Endodermal cell (in vitro differentiated cells): ENCODE measurements at regions not wholly inside any gene's neighbourhood (a gene's known extent, or its start where the extent isn't known, plus 50 kb on each side); places are given as distances from the start of the nearest gene placed in this dataset.

Experiments
- DNase-seq: peaks from one replicate; pipeline ENCODE4 v3.0.0-alpha.2; 2017
- H3K27ac ChIP-seq: 2 replicates; pipeline ENCODE4 v1.5.1; 2013; ENCODE audit warnings: mild to moderate bottlenecking, low read depth, low read length, moderate library complexity
- H3K27me3 ChIP-seq: 2 replicates; pipeline ENCODE4 v1.6.1; 2013; ENCODE audit warnings: mild to moderate bottlenecking, low read length, moderate library complexity; ENCODE audit not compliant: insufficient read depth, control insufficient read depth, poor library complexity, severe bottlenecking
- H3K36me3 ChIP-seq: 2 replicates; pipeline ENCODE4 v1.7.0; 2013; ENCODE audit warnings: mild to moderate bottlenecking, low read length, moderate library complexity; ENCODE audit not compliant: control insufficient read depth, insufficient read depth
- H3K4me1 ChIP-seq: one replicate; pipeline ENCODE4 v1.7.0; 2013; ENCODE audit warnings: low read length; ENCODE audit not compliant: control insufficient read depth, insufficient read depth
- H3K4me3 ChIP-seq: 2 replicates; pipeline ENCODE4 v1.5.1; 2013; ENCODE audit warnings: mild to moderate bottlenecking, low read length, moderate library complexity
- H3K9ac ChIP-seq: 2 replicates; pipeline ENCODE4 v1.6.1; 2013; ENCODE audit warnings: mild to moderate bottlenecking, low read length, moderate library complexity; ENCODE audit not compliant: poor library complexity, severe bottlenecking; ENCODE audit errors: extremely low read depth
- H3K9me3 ChIP-seq: 2 replicates; pipeline ENCODE4 v1.6.1; 2013; ENCODE audit warnings: mild to moderate bottlenecking, low read length, moderate library complexity; ENCODE audit not compliant: control insufficient read depth
- H3K27ac Mint-ChIP-seq: 2 replicates; pipeline ENCODE4 v1.8.0; 2020; ENCODE audit warnings: mixed read lengths
- H3K27me3 Mint-ChIP-seq: 2 replicates; pipeline ENCODE4 v1.8.0; 2021; ENCODE audit warnings: mild to moderate bottlenecking, mixed read lengths; ENCODE audit not compliant: insufficient read depth
- H3K36me3 Mint-ChIP-seq: 2 replicates; pipeline ENCODE4 v1.8.0; 2020; ENCODE audit warnings: low read depth, mixed read lengths
- H3K4me1 Mint-ChIP-seq: 2 replicates; pipeline ENCODE4 v1.8.0; 2020; ENCODE audit warnings: mixed read lengths
- H3K4me3 Mint-ChIP-seq: 2 replicates; pipeline ENCODE4 v1.8.0; 2020; ENCODE audit warnings: mild to moderate bottlenecking, moderate library complexity, mixed read lengths
- H3K9me3 Mint-ChIP-seq: 2 replicates; pipeline ENCODE4 v1.8.0; 2020; ENCODE audit warnings: mild to moderate bottlenecking, mixed read lengths
- WGBS, 2 experiments: methylation state at CpG; one replicate each; pipeline versions ENCODE4 v1.1.5 to v1.1.7; 2013; ENCODE audit warnings: missing lambda C conversion rate in 2 of 2, mixed read lengths in 1 of 2; ENCODE audit not compliant: insufficient coverage in 1 of 2, insufficient read length in 1 of 2; 5-methylcytosine and 5-hydroxymethylcytosine counted together
- TF ChIP-seq, protein P1 (sequence below): fragments of 200-600 bp; sonication (generic); conservative IDR thresholded peaks from 2 replicates; pipeline ENCODE4 v1.5.0; 2021; ENCODE audit warnings: antibody characterized with exemption, mild to moderate bottlenecking

DNA sequence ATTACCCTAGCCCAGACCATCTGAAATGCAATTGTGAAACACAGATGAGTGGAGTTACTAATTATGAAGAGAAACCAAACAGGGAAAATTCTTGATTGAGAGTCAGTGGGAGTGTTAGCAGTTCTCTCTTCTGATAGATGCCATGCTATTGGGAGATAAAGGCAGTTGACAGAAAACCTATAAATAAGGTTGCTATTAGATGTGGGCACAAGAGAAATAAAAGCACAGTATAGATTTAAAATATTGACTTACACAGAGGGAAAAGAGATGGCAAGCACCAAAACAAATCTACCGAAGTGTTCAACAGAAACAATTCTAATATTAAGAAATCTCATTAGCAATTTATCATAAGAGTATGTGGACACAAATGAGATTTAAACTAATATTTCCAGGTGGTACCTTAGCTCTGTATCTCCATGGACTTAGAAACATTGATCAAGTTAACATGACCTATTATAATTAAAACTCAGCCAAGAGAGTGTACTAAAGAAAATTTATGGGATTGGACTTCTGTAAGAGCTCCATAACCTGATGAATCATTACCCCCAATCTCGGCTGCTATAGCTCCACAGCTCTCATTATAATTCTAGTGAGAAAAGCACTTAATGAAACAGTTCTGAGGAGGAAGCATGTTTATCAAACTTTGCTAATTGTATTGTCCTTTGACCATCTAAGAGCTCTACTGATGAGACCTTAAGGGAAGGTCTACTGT lies 665.0 kb upstream of the RIOK2 start:
- no peaks in the 10 kb centered on the region for H3K36me3 ChIP-seq
- H3K27ac Mint-ChIP-seq = no peak overlapping the region
- H3K4me3 ChIP-seq = no peak overlapping the region
- no peaks in the 10 kb centered on the region for H3K4me1 ChIP-seq
- H3K36me3 Mint-ChIP-seq = no peaks in the 10 kb centered on the region
- H3K4me1 Mint-ChIP-seq = no peaks in the 10 kb centered on the region
- no peak overlapping the region for H3K27ac ChIP-seq
- H3K27me3 Mint-ChIP-seq = no peaks in the 10 kb centered on the region
- no peaks in the 10 kb centered on the region for H3K27me3 ChIP-seq
- no peaks in the 10 kb centered on the region for H3K9me3 Mint-ChIP-seq
- H3K4me3 Mint-ChIP-seq = no peak overlapping the region
- 81% methylated on average over 1 of the region's 2 CpGs; no CpG with 5 or more reads in 1 of the 2 experiments for WGBS, 2 experiments
- no peak for DNase-seq
- no peaks in the 10 kb centered on the region for H3K9me3 ChIP-seq
- TF ChIP-seq, protein P1, sequence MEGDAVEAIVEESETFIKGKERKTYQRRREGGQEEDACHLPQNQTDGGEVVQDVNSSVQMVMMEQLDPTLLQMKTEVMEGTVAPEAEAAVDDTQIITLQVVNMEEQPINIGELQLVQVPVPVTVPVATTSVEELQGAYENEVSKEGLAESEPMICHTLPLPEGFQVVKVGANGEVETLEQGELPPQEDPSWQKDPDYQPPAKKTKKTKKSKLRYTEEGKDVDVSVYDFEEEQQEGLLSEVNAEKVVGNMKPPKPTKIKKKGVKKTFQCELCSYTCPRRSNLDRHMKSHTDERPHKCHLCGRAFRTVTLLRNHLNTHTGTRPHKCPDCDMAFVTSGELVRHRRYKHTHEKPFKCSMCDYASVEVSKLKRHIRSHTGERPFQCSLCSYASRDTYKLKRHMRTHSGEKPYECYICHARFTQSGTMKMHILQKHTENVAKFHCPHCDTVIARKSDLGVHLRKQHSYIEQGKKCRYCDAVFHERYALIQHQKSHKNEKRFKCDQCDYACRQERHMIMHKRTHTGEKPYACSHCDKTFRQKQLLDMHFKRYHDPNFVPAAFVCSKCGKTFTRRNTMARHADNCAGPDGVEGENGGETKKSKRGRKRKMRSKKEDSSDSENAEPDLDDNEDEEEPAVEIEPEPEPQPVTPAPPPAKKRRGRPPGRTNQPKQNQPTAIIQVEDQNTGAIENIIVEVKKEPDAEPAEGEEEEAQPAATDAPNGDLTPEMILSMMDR = no peak
- H3K9ac ChIP-seq = no peak overlapping the region

DNA sequence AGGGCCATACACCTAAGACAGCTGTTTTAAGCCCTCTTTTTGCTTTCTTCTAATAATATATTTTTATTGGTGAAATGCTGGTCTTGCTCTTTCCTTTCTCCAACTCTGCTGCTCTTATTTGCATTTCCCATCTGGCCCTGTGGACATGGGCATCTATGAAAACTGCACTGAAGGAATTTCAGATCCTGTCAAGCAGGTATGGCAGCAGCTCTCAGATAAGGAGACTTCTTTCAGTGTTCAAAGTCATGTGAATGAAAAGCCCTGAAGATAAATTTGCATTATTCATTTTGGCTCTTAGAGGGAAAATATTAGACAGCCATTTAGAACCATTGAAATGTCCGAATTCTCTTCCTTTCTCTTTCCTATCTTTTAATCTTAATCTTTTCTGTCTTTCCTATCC lies 668.0 kb upstream of the RIOK2 start:
- no peaks in the 10 kb centered on the region for H3K9me3 ChIP-seq
- Mint-ChIP-seq H3K4me1 (no peaks in the 10 kb centered on the region), H3K36me3 (no peaks in the 10 kb centered on the region), H3K9me3 (no peaks in the 10 kb centered on the region), H3K4me3 (no peak overlapping the region), H3K27me3 (no peaks in the 10 kb centered on the region), H3K27ac (no peak overlapping the region)
- no peak overlapping the region for H3K9ac ChIP-seq
- H3K4me3 ChIP-seq = no peak overlapping the region
- no peaks in the 10 kb centered on the region for H3K36me3 ChIP-seq
- no peaks in the 10 kb centered on the region for H3K27me3 ChIP-seq
- TF ChIP-seq, protein P1 = no peak
- WGBS, 2 experiments = 79 to 100% methylated on average over 1 of the region's 1 CpG
- no peaks in the 10 kb centered on the region for H3K4me1 ChIP-seq
- no peak for DNase-seq
- H3K27ac ChIP-seq = no peak overlapping the region

DNA sequence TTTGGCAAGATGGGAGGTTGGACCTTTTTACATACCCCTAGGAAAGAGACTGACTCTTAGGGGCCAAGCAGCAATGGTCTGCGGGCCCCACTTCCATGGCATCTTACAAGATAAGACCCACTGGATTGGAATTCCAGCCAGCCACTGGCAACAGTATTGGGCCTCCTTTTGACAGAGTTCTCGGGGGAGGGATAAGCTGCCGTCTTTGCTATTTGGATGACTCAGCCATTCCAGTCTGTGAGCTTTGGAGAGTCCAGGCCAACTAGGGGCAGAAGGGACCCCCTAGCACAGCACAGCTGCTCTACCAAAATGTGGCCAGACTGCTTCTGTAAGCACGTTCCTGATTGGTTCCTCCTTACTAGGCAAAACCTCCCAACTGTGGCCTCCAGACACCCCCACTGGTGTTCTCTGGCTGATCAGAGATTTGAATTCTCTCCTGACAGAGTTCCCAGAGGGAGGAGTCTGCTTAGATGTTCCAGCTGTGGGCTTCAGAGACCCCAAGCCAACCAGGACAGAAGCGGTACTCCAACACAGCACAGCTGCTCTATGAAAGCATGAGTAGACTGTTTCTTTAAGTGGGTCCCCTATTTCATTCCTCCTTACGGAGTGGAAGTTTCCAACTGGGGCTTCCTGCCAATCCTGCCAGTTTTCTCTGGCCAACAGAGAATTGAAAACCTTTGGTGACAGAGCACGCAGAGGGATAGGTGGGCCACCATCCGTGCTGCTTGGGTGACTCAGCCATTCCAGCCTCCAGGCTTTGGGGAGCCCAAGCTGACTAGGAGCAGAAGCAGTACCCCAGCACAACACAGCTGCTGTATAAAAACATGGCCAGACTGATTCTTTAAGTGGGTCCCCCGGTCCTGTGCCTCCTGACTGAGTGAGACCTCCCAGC lies 672.1 kb upstream of the RIOK2 start:
- no peaks in the 10 kb centered on the region for H3K9me3 ChIP-seq
- H3K9ac ChIP-seq = no peak overlapping the region
- peak; percentile 67 for DNase-seq
- H3K36me3 ChIP-seq = no peaks in the 10 kb centered on the region
- no peaks in the 10 kb centered on the region for H3K27me3 Mint-ChIP-seq
- H3K27ac ChIP-seq = no peak overlapping the region
- no peaks in the 10 kb centered on the region for H3K4me1 Mint-ChIP-seq
- 94 to 97% methylated on average over 9 of the region's 9 CpGs for WGBS, 2 experiments
- no peaks in the 10 kb centered on the region for H3K27me3 ChIP-seq
- H3K36me3 Mint-ChIP-seq = no peaks in the 10 kb centered on the region
- TF ChIP-seq, protein P1 = no peak
- H3K9me3 Mint-ChIP-seq = peaks cover 5% of the 10 kb centered on the region
- H3K4me3 Mint-ChIP-seq = no peak overlapping the region
- H3K4me3 ChIP-seq = no peak overlapping the region
- no peak overlapping the region for H3K27ac Mint-ChIP-seq
- H3K4me1 ChIP-seq = no peaks in the 10 kb centered on the region
